ENCODE measurements at regions not wholly inside any gene's neighbourhood (a gene's known extent, or its start where the extent isn't known, plus 50 kb on each side); places are given as distances from the start of the nearest gene placed in this dataset.

- no peak for DNase-seq
Observed at GRCh38 chr16:9484426-9484825, 393.0 kb downstream of the HAPSTR1 start.

DNA sequence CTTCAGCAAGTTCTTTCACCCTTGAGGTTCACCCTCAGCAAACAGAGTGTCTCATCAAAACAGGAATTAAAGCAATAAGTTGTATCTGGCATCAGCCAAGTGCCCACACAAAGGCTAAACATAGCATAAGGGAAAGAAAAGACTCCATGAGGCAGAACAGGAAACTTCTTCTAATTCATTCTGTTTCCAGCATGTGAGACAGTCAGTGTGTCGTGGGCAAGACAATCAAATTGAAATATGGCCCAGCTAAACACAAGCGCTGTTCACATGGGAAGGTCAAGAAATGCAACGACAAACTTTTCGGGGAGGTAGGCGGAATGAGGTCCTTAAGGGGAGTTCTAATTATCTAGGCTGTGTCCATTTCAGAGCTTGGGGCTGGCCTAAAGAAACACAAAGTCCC, 393.4 kb downstream of the HAPSTR1 start:
- no peak for DNase-seq

- no peak for DNase-seq
Observed at GRCh38 chr16:9489835-9490467, 398.5 kb downstream of the HAPSTR1 start.

GRCh38 chr16:9495824-9496223, 404.4 kb downstream of the HAPSTR1 start:
- DNase-seq = no peak

- no peak for DNase-seq
Observed at GRCh38 chr16:9497750-9498149, 406.3 kb downstream of the HAPSTR1 start.

DNA sequence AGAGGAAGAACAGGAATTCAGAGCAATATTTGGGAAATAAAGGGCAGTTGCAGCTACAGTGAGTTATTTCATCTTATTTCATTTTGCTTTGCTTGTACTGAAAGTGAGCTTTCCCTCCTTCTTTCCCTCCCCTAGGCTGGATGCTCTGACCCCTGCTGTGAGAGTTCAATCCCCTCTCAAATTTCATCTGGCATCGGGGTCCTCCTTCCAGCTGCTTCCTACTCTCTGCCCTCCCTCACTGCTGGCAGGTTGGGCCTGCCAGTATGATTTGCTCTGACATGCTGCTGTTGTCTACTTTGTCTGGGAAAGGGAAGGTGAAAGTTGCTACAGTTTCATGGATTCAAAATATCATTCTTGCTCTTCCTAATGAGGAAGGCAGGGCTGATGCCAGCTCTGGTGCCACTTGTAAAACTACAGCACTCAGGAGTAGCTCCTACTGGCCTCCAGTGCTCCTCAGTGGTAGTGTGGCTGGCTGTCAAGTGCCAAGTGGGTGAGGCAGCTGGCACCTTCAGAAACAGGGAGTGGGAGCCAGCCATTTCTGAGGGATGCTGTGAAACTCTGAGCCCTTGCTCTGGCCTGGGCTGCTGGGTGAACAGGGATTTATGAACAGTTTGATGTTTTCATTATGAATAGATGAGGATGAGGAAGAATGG, 408.6 kb downstream of the HAPSTR1 start:
- no peak for DNase-seq

DNA sequence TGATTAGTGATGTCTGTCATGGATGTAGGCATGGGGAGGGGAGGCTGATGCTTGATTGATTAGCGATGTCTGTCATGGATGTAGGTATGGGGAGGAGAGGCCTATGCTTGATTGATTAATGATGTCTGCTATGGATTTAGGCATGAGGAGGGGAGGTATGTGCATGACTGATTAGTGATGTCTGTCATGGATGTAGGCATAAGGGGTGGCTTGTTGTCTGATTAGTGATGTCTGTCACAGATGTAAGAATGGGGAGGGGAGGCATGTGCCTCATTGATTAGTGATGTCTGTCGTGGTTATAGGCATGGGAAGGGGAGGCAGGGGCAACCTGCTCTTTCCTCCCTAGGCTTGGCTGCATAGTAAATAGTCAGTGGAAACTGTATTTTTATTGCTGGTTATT, 409.4 kb downstream of the HAPSTR1 start:
- DNase-seq = no peak

GRCh38 chr16:9503251-9503984, 412.0 kb downstream of the HAPSTR1 start:
- no peak for DNase-seq

- DNase-seq = no peak
Observed at GRCh38 chr16:9508328-9508936, 417.0 kb downstream of the HAPSTR1 start.

- DNase-seq = no peak
Observed at GRCh38 chr16:9509663-9510062, 418.2 kb downstream of the HAPSTR1 start.

DNA sequence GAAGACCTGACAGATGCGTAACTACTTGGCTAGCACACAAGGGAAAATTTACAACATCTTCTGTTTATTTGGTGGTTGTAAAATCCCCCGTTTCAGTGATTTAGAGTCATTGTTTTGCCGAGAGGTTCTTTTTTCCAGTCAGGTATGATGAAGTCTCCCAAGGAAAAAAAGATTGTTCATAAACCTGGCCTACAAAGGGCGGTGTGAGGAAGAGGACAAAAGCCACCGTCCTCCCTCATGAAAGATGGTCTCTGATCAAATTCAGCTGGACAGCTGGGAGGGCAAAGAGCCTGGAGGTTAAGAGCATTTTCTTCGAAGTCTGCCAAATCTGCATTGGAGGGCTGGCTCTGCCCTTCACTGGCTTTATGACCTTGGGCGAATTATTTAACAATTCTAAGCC, 419.9 kb downstream of the HAPSTR1 start:
- no peak for DNase-seq

- no peak for DNase-seq
Observed at GRCh38 chr16:9516444-9516843, 425.0 kb downstream of the HAPSTR1 start.

GRCh38 chr16:9518051-9518450, 426.6 kb downstream of the HAPSTR1 start:
- DNase-seq = no peak

DNA sequence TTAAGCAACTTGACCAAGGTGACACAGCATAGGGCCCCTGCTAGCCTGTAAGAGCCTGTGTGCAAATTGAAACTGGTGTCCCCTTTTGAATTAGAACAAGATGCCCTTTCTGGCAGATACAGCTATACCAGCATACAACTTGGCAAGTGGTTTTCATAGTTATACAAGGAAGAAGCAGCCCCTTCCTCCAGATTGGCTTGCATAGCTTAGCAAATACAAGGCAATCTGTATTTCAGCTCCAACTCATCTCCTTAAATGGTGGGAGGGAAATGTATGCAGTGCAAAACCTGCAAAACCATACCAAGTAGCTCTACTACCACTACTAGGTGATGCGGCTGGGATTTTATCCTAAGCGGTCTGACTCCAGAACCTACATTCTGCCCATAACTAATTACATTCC, 427.1 kb downstream of the HAPSTR1 start:
- DNase-seq = no peak

- no peak for DNase-seq
Observed at GRCh38 chr16:9521749-9522370, 430.4 kb downstream of the HAPSTR1 start.

DNA sequence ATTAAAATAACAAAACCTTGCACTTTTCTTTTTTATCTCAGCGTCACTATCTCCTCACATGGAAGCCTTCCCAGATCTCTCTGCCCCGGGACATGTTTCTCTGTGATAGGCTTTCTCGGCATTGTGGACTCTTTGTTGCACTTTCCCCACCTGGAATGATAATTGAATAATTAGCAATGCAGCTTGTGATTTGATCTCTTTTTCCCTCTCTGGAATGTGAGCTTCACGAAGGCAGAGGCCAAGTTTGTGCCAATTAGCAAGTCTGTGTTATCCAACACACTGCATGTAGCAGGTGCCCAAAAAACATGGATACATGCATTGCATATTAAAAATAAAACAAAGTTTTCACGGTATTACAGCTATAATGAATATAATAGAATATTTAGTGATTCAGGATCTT, 431.2 kb downstream of the HAPSTR1 start:
- no peak for DNase-seq

DNA sequence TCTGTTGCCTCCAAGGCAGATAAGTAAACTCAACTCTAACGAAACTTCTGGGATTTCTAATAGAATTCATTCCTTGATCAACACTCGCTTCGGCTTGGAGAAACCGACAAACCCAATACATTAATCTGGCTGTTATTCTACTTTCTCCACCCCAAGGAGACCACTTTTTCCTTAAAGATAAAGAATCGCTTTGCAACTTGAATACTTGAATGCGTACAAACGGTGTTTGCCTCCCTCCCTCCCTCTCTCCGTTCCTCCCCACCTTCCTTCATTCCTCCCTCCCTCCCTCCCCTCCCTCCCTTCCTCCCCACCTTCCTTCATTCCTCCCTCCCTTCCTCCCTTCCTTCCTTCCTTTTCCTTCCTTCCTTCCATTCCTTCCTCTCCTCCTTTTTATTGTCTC, 432.6 kb downstream of the HAPSTR1 start:
- no peak for DNase-seq

DNA sequence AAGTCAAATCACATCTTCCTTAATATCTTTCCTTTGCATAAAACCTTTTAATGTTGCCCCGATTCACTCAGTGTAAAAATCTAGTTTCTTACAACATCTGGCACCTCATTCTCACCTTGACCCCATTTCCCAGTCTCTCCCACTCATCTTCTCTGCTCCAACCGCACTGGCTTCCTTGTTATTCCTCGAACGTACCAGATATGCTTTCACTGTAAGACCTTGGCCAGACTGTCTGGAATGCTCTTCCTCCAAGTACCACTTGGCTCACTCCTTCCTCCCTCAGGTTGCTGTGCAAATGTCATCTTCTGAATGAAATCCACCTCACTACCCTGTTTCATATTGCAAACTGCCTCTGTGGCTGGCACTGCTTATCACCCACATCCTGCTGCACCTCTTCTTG, 433.6 kb downstream of the HAPSTR1 start:
- DNase-seq = no peak

DNA sequence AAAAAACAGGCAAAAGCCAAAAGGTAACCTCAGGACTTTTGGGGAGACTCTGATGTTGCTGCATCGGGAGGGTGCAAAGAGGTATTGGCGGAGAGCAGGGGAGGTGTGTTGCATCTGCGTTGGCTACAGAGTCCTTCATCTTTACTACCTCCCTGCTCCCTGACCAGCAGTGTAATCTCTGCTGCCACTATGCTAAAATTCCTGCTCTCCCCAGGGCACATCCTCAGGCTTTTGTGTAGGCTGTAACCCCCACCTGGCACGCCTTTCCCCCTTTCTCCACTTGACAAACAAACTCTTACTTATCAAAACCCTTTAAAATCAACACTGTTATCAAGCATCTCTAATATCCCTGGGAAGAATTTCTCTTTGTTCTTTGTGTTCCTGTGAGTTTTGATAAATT, 435.3 kb downstream of the HAPSTR1 start:
- DNase-seq = no peak

GRCh38 chr16:9527976-9528375, 436.5 kb downstream of the HAPSTR1 start:
- no peak for DNase-seq

DNA sequence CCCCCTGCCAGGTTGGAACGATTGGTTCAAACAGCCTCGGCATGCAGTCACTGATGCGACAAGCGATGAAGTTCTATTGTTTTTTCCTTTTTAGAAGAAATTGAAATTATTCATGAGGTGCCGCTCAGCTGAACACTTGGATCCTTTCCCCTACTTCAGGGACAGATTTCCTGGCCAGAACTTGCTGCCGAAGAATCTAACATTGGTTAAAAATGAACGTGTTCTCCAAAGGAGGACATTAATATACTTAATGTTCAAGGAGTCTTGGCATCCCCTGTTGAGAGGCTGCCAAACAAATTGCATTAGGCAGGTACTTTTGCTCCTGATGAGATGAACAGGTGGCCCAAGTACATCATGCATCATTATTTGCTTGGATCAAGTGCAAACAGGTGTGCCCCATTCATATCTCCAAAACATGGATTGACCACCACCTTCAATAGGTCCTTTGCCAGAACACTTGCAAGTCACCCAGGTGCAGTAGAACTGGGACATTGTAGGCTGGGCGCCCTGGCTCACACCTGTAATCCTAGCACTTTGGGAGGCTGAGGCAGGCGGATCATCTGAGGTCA, 437.2 kb downstream of the HAPSTR1 start:
- DNase-seq = no peak

DNA sequence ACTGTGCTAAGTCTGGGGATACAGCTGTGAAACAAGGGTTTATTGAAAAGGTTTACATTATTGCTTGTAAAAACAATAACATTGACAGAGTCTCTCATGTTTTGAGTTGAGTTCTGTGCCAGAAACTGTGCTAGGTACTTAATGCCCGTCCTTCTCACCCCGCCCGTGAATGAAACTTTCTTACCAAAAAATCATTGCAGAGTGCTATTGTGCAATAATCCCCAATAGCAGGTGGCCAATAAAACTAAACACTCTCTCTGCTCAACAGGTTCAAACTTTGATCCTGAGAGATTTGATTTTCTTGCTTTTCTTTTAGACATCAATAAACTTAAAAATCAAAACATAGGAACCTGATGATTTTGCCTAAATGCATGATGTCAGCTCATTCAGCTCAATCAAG, 441.6 kb downstream of the HAPSTR1 start:
- DNase-seq = no peak

- no peak for DNase-seq
Observed at GRCh38 chr16:9534759-9535158, 443.3 kb downstream of the HAPSTR1 start.

Data from inflammatory macrophage treated with lipopolysaccharide for 4 hours (primary cell).